Omental fat pad (tissue), 3 donors: ENCODE measurements at regions not wholly inside any gene's neighbourhood (a gene's known extent, or its start where the extent isn't known, plus 50 kb on each side); places are given as distances from the start of the nearest gene placed in this dataset.

Experiments used
- ATAC-seq: fragments of 150-250 bp; one replicate; pipeline ENCODE4 v1.9.1; 2016; ENCODE audit warnings: mild to moderate bottlenecking, moderate library complexity; ENCODE audit not compliant: low FRiP score
- DNase-seq: peaks from one replicate; pipeline ENCODE4 v3.0.0-alpha.2; 2019; ENCODE audit warnings: low spot score
- CTCF ChIP-seq, 3 donors: fragments of 450-650 bp; IDR thresholded peaks; one replicate each; pipeline ENCODE4 v1.5.1; 2016 to 2017; ENCODE audit warnings: antibody characterized with exemption in 3 of 3, mild to moderate bottlenecking in 3 of 3, moderate library complexity in 2 of 3

GRCh38 chr6:138037009-138037504 is 70.2 kb downstream of the PERP start:
- DNase-seq (no peak), ATAC-seq (no peak)
- no peak for TF ChIP-seq CTCF (IDR thresholded peaks at IDR 0.05)

- DNase-seq, result no peak
- no peak for TF ChIP-seq CTCF (IDR thresholded peaks at IDR 0.05)
- no peak for ATAC-seq
Observed at GRCh38 chr6:138038142-138038870, 68.9 kb downstream of the PERP start.
